GM18519 (cell line): ENCODE measurements at regions not wholly inside any gene's neighbourhood (a gene's known extent, or its start where the extent isn't known, plus 50 kb on each side); places are given as distances from the start of the nearest gene placed in this dataset.

ENCODE experiments used
- ATAC-seq: cut with Tn5 transposase; IDR thresholded peaks from one replicate; pipeline ENCODE4 v1.9.1; 2021; ENCODE audit warnings: mild to moderate bottlenecking, moderate library complexity; ENCODE audit not compliant: unreplicated experiment, low FRiP score

DNA sequence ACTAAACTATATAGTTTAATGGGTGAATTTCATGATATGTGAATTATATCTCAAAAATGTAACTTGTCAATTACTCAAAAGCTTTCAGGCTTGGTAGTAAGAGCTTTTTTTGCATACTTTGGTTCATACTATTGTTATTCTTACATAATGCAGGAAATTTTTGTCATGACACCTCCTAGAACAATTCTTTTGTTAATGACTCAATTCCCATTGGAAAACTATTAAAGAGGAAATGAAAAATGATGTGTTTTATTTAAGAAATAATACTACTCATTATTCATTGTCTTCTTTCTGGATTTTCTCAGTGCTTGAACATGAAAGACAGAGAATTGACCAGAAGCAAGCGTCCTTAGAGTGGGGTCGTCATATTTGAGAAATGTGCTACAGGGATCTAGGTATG is 196.4 kb upstream of the KCNJ16 start:
- no peak for ATAC-seq

DNA sequence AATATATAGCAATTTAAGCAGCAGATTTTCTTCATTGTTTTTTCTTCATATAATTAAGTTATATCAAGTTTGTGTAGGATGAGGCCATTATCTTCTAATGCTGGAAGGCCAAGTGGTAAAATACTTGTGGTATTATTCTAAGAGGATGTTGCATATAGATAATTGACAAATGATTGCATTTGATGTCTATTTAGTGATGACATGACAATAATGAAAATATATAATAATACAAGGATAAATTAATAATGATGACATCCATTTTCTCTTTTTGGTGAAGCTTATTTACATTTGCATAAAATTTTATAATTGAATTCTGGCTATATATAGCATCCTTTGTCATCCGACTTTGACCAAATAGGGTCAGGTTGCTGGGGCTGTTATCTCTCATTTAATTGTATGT is 195.4 kb upstream of the KCNJ16 start:
- no peak for ATAC-seq

DNA sequence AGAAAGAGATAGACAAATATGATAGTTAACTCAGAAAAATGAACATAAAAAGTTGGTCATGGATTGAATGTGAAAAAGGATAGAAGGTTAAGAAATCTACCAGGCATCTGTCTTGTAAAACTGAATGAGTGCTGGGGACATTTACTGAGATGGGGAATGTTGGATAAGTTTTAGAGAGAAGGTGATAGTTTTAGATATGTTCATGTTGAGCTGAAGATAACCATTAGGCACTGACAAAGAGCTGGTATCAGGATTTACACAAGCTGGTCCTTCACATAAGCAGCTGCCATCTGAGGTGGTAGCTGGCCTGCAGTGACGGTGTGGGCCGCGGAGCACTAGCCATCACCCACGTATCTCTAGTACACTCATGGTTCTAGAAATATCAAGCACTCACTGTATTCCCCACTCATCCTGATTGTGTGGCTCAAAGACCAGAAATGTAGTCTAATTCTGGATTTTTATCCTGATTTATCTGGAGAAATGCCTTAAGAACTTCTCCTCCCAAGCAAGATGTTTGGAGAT is 194.4 kb upstream of the KCNJ16 start:
- no peak for ATAC-seq

DNA sequence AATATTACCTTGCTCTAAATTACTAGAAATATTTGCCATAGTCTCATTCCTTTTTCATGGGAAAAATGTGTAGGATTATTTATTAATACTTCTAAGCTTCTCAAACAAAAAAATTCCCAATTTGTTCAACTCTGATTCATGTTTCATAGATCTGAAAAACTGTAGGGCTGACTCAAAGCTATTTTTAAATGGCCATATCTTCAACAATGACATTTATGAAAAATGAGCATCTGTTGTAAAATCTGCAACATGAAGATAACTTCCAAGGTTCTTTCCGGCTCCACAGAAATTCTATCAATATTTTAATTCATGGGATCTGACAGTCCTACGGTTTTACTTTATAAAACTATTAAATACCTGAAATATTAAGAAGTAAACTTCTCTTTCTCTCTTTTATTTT is 192.7 kb upstream of the KCNJ16 start:
- no peak for ATAC-seq

DNA sequence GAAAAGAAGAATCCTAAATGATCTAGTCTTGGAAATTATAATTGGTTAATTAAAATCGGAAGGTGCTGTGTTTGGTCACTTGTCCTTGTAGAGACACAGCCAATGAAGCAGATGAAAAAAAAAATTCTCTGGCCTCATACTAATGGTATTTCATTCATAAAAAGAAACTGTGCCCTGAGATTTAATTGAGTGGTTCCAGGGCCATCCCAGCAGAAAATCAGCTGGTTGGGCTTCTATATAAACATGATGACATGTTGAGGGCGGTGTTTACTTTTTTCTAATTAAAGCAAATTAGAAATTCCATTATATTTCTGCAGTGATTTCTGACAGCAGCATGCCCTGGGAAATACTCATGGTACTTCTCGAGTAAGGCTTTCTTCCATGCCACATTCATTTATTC is 191.9 kb upstream of the KCNJ16 start:
- ATAC-seq, result no peak

DNA sequence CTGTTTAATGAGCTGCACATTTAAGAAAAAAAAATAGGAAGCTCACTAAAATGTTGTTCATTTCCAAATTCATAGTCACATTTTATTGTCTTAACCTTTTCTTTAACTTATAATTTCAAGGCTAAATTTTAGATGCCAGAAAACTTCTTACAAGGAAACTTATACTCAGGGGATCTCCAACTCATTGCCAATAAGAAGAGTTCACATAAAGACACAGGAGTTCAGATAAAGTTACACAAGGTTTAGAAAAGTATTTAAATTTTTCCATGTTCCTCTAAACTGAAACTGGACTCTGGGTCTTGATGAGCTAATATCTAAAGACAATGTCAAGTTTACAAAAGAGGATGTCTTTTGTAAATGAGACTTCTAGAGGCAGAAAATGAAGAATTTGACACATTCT is 190.7 kb upstream of the KCNJ16 start:
- no peak for ATAC-seq

DNA sequence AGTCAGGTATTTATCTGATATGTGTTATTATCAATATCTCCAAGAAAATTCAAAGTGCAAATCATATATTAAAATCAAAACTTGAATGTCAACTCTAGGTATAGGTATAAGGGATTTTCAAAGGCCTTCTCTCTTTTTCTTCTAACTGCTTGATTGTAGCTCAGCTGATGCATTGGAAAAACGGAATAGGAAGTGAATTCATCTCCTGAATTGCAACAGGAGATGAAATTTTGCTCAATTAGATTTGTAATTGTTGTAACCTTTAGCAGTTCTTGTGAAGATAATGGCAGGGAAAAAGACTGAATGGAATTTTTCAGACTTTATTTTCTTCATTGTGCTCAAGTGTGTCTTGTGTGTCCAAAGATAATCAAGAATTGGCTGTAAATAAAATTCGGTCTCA is 190.2 kb upstream of the KCNJ16 start:
- ATAC-seq, result no peak

DNA sequence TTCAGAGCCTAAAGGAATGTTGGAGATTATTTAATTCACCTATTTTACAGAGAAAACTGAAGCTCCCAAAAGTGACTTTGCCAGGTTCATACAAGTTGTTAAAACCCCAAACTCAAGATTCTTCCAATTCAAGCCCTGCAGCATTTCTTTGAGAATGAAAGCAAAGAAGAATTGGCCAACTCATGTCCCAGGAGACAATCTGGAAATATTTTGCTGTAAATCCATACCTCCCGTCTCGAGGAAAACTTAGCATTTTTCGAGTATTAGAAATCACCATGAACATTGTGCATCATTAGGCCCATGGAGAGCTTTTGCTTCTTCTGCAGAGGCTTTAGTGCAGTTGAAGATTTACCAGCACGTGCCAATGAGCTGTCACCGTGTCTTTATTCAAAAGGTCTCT is 176.4 kb upstream of the KCNJ16 start:
- no peak for ATAC-seq

DNA sequence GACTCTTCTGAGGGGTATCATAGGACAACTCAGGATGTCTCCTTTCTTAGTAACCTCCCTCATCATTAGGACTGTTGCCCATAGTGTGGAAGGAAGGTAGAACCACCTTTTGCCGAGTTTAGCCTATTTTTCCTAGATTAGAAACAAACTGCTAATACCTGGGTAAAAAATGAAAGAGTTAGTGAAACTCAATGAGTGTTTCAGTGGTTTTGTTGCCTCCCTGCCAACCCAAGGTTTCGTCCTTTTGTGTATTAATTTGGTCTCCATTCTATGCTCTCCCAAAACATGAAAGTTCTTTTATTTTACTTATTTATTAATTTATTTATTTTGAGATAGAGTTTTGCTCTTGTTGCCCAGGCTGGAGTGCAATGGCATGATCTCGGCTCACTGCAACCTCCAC is 174.9 kb upstream of the KCNJ16 start:
- no peak for ATAC-seq

DNA sequence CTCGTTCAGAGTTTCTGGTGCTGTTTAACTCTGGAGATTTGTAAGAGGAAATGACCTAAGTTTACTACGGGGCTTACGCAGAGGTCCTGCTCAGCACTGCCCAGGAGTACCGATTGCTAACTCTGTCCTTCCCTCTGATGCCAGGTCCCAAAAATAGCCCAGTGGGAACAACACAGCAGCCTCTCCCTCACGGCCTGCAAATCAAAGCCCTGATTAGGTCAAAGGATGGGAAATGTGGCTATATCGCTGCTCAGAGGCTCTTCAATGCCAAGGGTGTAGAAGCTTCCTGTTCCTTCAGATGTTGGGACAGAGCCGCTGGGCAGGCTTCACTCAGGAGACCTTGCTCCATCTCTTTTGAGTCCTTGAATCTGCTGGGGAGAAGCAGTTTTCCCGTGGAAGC is 174.2 kb upstream of the KCNJ16 start:
- ATAC-seq, result no peak

DNA sequence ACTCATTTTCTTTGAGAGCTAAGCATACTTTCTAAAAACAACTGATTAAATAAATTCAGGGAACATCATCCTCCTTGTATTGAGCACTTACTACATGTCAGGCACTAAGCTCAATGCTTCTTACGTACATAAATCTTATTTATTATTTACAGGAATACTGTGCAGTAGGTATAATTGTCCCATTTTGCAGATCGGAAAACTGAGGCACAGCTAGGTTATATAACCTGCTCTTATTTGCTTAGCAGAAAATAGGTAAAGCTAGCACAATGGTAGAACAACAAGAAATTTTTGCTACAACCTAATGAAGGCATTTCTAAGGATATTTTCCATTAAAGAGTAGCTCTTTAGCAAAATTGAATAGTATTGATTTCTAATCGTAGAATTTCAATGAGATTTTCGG is 168.7 kb upstream of the KCNJ16 start:
- no peak for ATAC-seq

DNA sequence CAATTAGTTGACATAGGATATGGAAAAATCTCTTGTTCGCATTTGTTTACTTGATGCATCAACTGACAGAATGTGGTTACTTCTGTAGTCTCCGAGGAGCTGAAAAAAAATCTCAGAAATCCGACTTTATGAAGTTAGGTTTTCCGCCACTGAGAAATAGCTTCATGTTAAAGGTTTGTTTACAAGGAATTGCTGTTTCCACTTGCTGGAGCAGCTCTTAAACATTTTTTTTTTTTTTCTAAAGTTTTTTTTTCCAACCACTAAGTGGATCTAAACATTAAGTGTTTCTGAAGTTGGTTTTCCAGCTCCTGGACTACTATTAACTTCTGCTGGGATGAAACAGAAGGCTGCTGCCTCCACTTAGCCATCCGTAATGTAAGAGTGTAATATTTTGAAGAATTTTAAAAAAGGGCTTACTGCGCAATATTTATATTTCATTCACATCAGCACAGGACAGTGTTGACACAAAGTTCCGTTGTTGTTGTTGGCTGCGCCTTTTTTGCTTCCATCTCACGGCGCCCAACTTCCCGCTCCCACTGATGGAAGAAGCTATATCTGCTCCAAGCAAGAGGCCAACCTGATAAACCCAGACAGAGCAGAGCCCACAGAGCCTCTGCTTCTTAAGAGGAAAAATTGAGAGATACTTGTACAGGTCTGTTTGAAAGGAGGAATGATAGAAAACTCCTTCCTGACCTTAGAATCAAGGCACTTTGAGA is 167.7 kb upstream of the KCNJ16 start:
- no peak for ATAC-seq

DNA sequence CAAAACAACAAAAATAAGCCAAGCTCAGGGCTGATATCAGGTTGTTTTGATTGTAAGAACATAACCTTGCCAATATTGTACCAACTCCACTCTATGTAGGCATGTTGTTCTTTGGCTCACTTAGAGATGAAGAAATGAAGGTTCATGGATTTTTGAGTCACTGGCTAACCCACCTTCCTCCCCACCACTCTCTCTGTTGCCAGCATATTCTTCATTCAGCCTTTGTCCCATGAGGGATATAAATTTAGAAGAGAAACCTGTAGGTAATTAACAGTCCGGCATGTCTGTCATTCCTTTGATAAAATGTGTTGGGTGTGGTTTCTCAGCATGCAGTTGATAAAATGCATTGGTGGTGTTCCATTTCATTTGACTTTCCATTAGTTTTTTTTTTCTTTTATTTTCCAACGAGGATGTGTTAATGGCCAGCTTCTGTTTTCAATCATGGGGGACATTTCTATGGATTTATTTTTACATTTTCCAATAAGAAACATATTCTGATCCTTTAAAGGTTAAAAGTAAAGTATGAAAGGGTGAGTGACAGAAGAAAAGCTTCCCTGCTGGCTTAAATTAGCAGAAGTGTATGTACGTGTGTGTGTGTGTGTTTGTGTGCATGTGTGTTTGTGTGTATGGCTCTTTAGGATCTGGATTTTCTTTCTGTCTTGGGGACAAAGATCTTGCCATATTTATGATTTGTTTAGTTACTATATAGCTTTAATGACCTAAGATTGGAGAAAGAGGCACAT is 166.2 kb upstream of the KCNJ16 start:
- ATAC-seq, result no peak

DNA sequence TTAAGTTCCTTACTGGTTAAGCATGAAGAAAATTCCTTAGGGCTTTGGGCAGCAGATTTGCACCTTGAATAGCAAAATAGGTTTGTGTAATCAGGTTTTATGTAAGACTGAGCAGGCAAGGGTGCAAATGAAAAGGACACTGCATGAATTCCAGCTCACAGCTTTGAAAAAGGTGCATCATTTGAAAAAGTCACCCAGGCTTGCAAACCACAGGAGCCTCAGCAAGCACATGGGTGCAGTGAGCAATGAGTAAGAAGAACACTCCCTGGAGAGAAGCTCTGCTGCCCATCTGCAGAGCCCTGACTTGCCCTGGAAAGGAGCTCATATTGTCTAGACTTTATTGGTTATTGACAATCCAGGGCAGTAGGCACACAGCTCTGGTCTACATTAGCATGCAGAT is 165.6 kb upstream of the KCNJ16 start:
- no peak for ATAC-seq

DNA sequence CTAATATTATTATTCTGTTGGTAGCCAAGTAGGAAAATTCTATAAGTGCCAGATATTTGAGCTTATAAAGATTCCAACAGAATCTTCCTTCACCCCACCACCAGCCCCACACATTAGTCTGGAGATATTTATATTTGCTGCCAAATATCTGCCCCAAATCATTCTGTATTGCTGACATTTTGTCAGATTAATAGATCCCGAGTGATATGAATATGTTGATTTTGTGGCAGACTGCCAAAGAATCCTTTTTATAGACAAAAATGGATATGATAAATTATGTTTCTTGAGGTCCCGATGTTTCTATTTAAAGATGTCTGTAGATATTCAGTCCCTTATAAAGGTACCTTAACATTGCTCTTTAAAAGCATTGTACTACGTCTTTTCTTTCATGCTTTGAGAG is 162.2 kb upstream of the KCNJ16 start:
- no peak for ATAC-seq

DNA sequence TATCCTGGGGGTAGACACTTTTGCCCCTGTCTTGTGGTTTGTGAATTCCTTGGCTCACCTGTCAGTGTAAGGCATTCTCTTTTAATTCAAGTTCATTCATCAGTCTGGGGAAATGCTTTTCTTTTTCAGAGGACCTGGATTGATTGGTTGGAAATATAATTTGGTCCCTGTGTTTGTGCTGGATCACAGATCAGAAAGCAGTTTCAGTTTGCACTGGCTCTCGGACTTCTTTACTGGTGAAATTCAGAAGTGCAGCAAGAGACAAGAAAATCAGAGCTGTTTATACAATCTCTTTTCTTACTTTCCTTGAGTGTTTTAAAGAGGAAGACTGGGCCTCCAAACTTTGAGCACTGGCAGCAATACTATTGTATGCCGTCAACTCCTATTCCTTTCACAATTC is 161.8 kb upstream of the KCNJ16 start:
- no peak for ATAC-seq

DNA sequence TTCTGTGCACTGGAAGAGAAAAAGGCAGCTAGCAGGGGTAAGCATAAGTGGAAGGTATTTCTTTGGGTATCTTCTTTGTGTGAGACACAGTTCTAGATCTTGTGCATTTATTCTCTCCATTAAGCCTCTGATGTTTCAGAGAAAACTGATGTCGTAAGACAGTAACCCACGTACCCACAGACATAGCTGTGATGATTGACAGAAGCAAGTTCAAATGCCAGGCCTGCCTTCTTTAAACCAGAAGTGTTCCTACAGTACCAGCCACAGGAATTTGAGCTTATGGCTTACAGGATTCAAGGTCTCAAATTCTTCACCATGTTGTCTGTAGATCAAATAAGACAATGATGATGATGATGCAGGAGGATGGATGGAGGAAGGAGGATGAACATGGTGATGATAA is 161.4 kb upstream of the KCNJ16 start:
- ATAC-seq, result no peak

DNA sequence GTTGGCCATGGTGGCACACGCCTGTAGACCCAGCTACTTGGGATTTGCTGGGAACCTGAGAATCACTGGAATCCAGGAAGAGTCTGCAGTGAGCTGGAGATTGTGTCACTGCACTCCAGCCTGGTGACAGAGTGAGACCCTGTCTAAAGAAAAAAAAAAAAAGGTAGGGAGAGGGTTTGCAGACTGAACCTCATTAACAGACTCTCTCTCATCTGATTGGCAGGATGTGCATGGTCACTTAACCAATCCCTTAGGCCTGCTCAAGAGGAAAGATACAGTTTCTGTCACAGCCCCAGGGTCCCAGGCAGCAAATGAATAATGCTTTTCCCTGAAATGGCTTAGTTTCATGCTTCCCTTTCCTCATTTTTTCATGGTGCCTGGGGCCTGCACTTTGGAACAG is 160.5 kb upstream of the KCNJ16 start:
- no peak for ATAC-seq

DNA sequence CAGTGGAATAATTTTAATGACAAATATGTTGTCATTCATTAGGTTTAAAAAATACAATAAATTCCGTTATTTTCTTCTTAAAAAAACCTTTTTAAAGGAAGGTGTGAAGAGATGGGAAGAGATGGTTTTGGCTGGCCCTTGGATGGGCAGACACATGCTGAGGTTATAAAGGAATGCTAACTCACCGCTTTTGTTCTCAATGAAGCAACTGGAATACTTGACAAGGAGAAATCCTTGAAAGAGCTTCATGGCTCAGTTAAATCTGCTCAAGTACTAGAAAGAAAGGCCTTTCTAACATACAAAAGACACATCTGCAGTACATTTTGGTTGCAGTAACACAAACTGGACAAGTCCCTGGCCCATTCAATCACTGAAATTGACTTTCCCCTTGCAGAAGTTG is 158.3 kb upstream of the KCNJ16 start:
- ATAC-seq, result no peak

DNA sequence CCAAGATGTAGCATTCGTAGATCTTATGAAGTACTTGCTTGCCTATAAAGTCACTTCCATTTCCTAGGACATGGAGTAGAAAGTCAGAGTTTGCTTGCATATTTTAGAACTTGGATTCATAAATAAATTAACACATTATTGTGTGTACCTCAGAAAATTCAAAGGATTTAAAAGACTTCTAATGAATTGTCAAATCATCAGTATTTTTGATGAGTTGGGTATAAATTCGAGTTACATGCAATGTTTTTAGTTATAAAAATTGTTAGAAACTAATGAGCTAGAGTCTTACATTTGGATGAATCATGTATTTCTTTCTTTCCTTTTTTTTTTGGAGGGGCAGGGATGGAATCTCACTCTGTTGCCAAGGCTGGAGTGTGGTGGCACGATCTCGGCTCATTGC is 156.9 kb upstream of the KCNJ16 start:
- no peak for ATAC-seq

DNA sequence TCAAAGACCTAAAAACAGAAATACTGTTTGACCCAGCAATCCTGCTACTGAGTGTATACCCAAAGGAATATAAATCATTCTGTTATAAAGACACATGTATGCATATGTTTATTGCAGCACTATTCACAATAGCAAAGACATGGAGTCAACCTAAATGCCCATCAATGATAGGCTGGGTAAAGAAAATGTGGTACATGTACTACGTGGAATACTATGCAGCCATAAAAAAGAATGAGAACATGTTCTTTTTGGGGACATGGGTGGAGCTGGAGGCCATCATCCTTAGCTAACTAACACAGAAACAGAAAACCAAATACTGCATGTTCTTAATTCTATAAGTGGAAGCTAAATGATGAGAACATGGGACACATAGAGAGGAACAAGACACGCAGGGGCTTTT is 155.2 kb upstream of the KCNJ16 start:
- no peak for ATAC-seq

DNA sequence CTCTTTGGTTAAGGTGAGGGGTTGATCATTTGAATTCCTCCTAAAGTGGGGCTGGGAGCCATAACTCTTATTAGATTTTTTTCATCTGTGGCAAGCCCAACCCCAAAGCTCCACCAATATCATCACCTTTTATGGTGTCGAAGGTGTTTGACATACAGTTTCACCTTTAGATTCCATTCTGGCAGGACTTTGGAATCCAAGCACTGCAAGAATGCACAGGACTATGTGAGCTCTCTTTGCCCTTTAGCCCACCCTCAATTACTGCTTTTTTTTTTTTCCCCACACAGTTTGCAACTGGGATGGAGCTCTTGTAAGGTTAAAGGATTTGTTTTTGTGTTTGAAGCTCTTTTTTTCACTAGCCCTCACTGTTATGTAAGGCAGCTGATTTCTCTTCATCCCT is 154.0 kb upstream of the KCNJ16 start:
- ATAC-seq, result no peak
